Muscle layer of colon (tissue), 2 donors: ENCODE measurements at regions not wholly inside any gene's neighbourhood (a gene's known extent, or its start where the extent isn't known, plus 50 kb on each side); places are given as distances from the start of the nearest gene placed in this dataset.

Source experiments
- H3K27ac ChIP-seq: one replicate; pipeline ENCODE4 v1.7.0; 2013; ENCODE audit warnings: low read depth, mild to moderate bottlenecking, low read length, moderate library complexity
- H3K27me3 ChIP-seq, 2 donors: one replicate each; pipeline ENCODE4 v1.7.0; 2013; ENCODE audit warnings: low read length in 2 of 2, mild to moderate bottlenecking in 2 of 2; ENCODE audit not compliant: insufficient read depth in 2 of 2, control insufficient read depth in 1 of 2
- H3K36me3 ChIP-seq: one replicate; pipeline ENCODE4 v1.7.0; 2013; ENCODE audit warnings: mild to moderate bottlenecking, low read length; ENCODE audit not compliant: insufficient read depth
- H3K4me1 ChIP-seq: one replicate; pipeline ENCODE4 v1.7.0; 2013; ENCODE audit warnings: mild to moderate bottlenecking, low read length; ENCODE audit not compliant: insufficient read depth
- H3K4me3 ChIP-seq, 2 donors: one replicate each; pipeline ENCODE4 v1.7.0; 2013; ENCODE audit warnings: low read length in 2 of 2, low read depth in 1 of 2, mild to moderate bottlenecking in 1 of 2, moderate library complexity in 1 of 2
- H3K9ac ChIP-seq: one replicate; pipeline ENCODE4 v1.7.0; 2013; ENCODE audit warnings: low read length
- H3K9me3 ChIP-seq: one replicate; pipeline ENCODE4 v1.7.0; 2013; ENCODE audit warnings: mild to moderate bottlenecking, low read length
- donor health status: abdominal sarcoma.
- donor health status: Adenocarcinoma of cecum.

DNA sequence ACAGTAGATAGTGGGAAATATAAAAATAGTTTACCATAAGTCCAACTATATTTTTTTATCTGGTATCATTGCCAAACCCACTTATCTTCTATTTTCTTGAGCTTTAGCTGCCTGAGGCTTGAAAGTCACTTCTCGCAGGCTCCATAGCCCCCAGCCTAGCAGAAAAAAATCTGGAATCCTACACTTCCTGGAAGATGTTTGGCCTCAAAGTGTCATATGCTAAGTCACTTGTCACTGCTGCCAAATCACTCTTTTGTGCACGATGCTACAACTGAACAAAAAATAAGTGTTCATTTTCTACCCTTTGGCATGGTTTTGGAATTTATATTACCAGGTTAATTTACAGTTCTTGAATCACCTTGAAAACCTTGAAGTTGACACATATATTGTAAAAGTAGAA is 612.5 kb upstream of the ATXN8OS start:
- H3K4me3 ChIP-seq: no peak overlapping the region
- no peaks in the 10 kb centered on the region for H3K27me3 ChIP-seq
- no peak overlapping the region for H3K27ac ChIP-seq
- no peaks in the 10 kb centered on the region for H3K36me3 ChIP-seq
- no peak overlapping the region for H3K9ac ChIP-seq
- H3K4me1 ChIP-seq: no peaks in the 10 kb centered on the region
- no peaks in the 10 kb centered on the region for H3K9me3 ChIP-seq

DNA sequence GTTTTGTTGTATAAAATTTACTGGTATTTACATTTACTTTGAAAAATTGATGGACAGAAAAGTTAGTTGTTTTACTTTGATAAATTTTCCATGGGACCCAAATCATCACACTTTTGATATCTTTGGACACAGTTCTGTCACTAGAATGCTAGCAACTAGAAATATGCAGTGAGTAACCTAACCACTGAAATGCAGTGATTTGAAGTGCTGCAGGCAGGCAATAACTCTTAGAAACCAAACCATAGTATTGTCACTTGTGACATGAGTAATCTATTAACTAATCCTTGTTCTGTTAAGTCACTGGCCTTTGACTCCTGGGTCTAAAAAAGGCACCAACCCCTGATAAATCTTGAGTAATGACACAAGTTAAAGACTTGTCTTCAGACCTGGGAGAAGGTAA is 620.0 kb upstream of the ATXN8OS start:
- H3K36me3 ChIP-seq: no peaks in the 10 kb centered on the region
- no peaks in the 10 kb centered on the region for H3K4me1 ChIP-seq
- no peaks in the 10 kb centered on the region for H3K27me3 ChIP-seq
- H3K4me3 ChIP-seq: no peak overlapping the region
- H3K27ac ChIP-seq: no peak overlapping the region
- no peaks in the 10 kb centered on the region for H3K9me3 ChIP-seq
- no peak overlapping the region for H3K9ac ChIP-seq

DNA sequence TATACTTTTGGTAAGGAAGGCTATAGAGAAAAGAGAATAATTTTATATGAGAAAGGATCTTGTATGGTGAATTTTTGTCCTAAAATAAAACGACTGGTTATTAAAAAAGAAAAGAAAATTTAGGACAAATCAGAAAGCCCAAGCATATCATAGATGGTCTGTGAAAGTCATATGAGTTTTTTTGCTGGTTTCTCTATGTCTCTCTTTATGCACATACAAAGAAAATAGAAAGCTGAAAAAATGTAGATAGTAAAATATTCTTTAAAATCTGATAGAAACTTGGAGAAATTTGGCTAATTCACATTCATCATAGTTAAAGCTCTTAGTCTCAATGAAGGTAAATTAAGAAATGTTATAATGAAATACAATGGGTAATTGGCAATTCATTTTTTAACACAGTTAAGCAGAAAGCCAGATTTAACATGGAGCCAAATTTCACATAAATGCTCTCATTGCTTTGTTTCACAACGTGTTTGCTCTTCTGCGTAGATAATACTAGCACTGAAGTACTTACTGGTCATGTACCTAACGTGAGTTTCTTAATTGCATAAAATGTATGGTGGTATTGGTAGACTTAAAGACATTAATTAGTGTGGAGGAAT is 621.5 kb upstream of the ATXN8OS start:
- Histone ChIP-seq H3K9ac (no peak overlapping the region), H3K27me3 (no peaks in the 10 kb centered on the region), H3K27ac (no peak overlapping the region), H3K9me3 (no peaks in the 10 kb centered on the region), H3K4me1 (no peaks in the 10 kb centered on the region), H3K36me3 (no peaks in the 10 kb centered on the region), H3K4me3 (no peak overlapping the region)

DNA sequence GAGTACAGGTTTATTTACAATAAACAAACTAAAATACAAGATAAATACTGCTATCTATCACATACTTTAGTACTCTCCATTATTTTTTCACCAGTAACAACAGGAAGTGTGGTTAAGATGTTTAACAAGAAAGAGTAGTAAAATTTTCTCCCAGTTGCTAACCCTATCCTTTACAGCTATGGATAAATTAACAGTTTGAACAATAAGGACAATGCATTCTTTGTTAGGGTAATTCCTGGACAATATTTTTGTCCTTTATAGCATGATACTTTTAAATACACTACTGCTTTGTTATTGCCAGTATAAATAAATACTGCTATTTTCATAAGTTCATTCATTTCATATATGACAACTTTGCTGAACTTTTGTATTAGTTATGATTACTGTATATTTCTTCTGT is 630.2 kb upstream of the ATXN8OS start:
- Histone ChIP-seq H3K9me3 (no peaks in the 10 kb centered on the region), H3K27me3 (no peaks in the 10 kb centered on the region), H3K4me1 (no peaks in the 10 kb centered on the region), H3K9ac (no peak overlapping the region), H3K36me3 (no peaks in the 10 kb centered on the region), H3K27ac (no peak overlapping the region), H3K4me3 (no peak overlapping the region)

DNA sequence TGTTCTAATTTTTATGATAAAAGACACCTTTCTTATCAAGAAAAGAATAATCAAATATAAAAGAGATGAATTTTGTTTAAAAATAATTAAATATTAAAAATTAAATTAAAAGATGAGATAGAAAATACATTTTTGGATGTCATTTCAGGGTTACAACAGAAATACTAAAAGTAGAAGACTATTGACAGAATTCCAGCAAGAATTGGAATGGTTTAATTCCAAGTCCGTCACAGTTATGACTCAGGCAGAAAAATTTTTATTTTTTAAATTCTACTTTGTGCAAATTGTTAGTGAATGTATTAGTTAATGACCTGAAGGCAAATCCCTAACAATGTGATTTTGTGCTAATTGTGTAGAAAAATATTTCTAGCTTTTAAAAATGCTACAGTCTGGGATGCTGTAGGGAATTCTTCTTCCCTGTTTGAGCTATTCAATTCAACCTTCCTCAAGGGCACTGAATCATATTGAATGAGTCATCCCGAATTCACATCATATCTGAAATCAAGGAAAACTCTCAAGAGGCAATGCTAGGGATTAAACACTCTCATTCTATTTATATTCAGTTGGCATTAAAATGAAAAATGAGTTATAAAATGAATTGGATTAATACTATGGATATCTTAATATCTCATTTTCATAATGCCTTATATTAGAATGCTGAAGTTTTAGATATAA is 633.5 kb upstream of the ATXN8OS start:
- no peak overlapping the region for H3K27ac ChIP-seq
- H3K9ac ChIP-seq: no peak overlapping the region
- H3K4me3 ChIP-seq: no peak overlapping the region
- H3K36me3 ChIP-seq: no peaks in the 10 kb centered on the region
- no peaks in the 10 kb centered on the region for H3K9me3 ChIP-seq
- H3K27me3 ChIP-seq: no peaks in the 10 kb centered on the region
- no peaks in the 10 kb centered on the region for H3K4me1 ChIP-seq

DNA sequence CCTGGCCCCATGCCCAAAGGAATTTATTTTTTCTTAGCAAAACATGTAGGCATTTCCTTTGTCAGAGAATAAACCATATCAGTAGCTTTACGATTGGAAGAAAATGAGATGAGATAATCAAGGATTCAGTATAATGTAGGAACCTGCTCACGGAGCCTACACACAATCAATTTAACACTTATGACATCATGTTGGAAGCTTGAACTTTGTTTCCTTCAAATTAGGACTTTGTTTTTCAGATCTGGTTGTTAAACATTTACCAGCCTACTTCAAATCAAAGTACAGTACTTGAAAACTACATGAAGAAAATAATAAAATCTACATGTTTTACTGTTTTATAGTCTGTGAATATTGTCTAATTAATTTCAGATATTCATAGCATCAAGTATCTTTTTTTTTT is 639.0 kb upstream of the ATXN8OS start:
- Histone ChIP-seq H3K4me1 (no peaks in the 10 kb centered on the region), H3K9ac (no peak overlapping the region), H3K36me3 (no peaks in the 10 kb centered on the region), H3K27me3 (no peaks in the 10 kb centered on the region), H3K9me3 (no peaks in the 10 kb centered on the region), H3K27ac (no peak overlapping the region), H3K4me3 (no peak overlapping the region)

DNA sequence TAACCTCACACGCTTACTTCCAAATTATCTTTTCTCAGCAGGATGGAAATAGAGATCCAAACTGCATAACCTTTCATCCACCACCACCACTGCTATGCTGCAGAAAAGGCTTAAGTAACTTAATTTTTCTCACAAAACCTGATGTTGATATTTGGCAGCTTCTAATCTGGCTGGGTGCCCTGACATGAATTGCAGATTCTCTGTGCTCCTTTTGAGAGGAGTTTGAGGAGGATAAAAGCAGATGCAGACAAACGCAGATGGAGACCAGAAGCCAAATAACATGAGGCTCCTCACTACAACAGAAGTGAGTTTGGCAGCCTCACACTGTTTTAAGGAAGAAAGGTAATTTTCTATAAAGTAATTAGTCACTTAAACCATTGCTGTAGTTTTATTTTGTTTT is 646.2 kb upstream of the ATXN8OS start:
- H3K4me3 ChIP-seq: no peak overlapping the region
- H3K36me3 ChIP-seq: no peaks in the 10 kb centered on the region
- no peaks in the 10 kb centered on the region for H3K4me1 ChIP-seq
- H3K9ac ChIP-seq: no peak overlapping the region
- H3K27me3 ChIP-seq: no peaks in the 10 kb centered on the region
- H3K9me3 ChIP-seq: no peaks in the 10 kb centered on the region
- no peak overlapping the region for H3K27ac ChIP-seq

DNA sequence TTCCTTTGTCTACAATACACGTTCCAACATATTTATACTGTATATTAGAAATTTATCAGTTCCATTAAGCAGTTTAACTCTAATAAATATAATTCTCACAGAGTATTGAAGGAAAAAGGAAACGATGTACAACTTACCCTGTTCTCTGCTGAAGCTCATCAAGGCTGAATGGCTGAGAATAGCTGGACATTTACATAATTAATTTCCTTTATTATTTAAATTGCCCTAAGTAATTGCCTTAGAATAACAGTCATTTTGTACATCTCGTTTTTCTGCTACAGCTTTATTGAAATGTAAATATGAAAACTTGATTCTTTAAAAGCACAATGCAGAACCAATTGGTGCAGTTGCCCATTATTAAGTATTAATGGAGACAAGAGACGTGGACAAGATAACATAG is 648.3 kb upstream of the ATXN8OS start:
- Histone ChIP-seq H3K9me3 (no peaks in the 10 kb centered on the region), H3K4me1 (no peaks in the 10 kb centered on the region), H3K9ac (no peak overlapping the region), H3K27ac (no peak overlapping the region), H3K4me3 (no peak overlapping the region), H3K27me3 (no peaks in the 10 kb centered on the region), H3K36me3 (no peaks in the 10 kb centered on the region)

DNA sequence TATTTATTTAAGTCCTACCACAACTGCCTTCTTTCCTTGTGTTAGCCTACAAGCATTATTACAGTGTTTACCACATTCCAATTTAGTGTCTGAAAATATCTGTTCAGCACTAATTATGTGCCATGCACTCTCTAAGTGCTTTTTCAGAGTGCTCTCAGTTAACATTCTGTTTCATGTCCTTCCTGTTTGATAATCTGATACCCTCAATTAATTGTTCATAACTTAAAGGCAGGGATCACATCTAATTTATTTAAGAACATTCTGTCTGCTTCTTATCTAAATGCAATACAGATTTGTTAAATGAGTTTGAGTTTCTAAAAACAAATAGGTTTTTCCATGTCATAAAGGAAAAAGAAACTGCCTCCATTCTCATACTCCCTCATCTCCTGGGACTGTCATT is 649.6 kb upstream of the ATXN8OS start:
- no peaks in the 10 kb centered on the region for H3K36me3 ChIP-seq
- H3K27ac ChIP-seq: no peak overlapping the region
- H3K9me3 ChIP-seq: no peaks in the 10 kb centered on the region
- no peak overlapping the region for H3K4me3 ChIP-seq
- H3K4me1 ChIP-seq: no peaks in the 10 kb centered on the region
- no peak overlapping the region for H3K9ac ChIP-seq
- H3K27me3 ChIP-seq: no peaks in the 10 kb centered on the region

DNA sequence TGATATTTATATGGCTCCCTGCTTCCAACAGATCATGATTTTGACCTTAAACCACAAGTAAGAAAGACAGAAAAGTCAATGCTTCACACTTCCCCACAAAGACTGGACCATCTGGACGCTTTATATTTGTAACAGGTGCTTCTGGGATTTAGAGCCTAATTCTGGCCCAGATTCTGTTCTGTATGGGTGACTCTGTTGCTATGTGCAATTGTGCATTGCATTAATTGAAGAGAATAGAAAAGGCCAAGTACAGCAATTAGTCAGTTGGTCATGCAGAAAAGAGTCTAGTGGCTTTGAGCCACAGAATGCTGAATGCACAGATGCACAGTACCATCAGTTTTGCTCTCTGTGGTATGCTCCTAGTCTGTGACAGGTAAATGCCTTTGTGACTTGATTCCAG is 657.4 kb upstream of the ATXN8OS start:
- Histone ChIP-seq H3K27me3 (no peaks in the 10 kb centered on the region), H3K4me1 (no peaks in the 10 kb centered on the region), H3K4me3 (no peak overlapping the region)

DNA sequence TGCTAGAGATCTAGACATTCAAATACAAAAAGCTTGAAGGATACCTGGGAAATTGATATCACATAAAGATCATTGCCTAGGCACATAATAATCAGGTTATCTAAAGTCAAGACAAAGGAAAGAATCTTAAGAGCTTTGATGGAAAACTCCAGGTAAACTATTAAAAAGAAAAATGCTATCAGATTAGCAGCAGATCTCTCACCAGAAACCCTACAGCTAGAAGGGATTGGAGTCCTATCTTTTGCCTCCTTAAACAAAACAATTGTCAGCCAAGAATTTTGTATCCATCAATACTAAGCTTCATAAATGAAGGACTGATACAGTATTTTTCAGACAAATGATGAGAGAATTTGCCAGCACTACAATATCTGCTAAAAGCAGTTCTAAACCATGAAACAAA is 682.4 kb upstream of the ATXN8OS start:
- Histone ChIP-seq H3K36me3 (no peaks in the 10 kb centered on the region), H3K4me1 (no peaks in the 10 kb centered on the region), H3K4me3 (no peak overlapping the region), H3K9ac (no peak overlapping the region), H3K27ac (no peak overlapping the region), H3K9me3 (no peaks in the 10 kb centered on the region), H3K27me3 (no peaks in the 10 kb centered on the region)

More for the DNA sequence above, 657.4 kb upstream of the ATXN8OS start:
- Histone ChIP-seq H3K27ac (no peak overlapping the region), H3K9ac (no peak overlapping the region), H3K9me3 (no peaks in the 10 kb centered on the region), H3K36me3 (no peaks in the 10 kb centered on the region)

DNA sequence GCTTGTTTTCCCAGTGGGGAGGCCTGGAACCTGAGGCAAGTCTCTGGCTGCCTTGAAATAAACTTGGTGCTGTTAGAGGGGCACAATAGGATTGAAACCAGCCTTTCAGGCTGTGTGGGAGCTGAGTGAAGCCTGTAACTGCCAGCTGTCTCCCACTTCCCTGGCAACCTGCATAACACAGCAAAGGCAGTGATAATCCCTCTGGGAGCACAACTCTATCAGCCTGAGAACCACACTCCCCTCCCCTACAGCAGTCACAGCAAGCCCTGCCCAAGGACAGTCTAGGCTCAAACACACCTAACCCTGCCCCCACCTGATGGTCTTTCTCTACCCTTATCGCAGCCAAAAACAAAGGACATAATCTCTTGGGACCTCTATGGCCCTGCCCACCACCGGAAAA is 683.8 kb upstream of the ATXN8OS start:
- Histone ChIP-seq H3K9me3 (no peaks in the 10 kb centered on the region), H3K27ac (no peak overlapping the region), H3K9ac (no peak overlapping the region), H3K27me3 (no peaks in the 10 kb centered on the region), H3K4me3 (no peak overlapping the region), H3K36me3 (no peaks in the 10 kb centered on the region), H3K4me1 (no peaks in the 10 kb centered on the region)
